HL-60/S4 treated with phorbol 12-myristate 13-acetate at 8.2 ng/mL for 4 days and 3 days (cell line): ENCODE measurements at regions not wholly inside any gene's neighbourhood (a gene's known extent, or its start where the extent isn't known, plus 50 kb on each side); places are given as distances from the start of the nearest gene placed in this dataset.
"Not testable (repeated sequence)": the region's sequence is repeated elsewhere in the genome, so short reads cannot be mapped to it uniquely, and the experiment has no call there.

Experiments
- in situ Hi-C: fragments of 300-500 bp; cut with MboI; formaldehyde crosslinking; loops from 2 replicates; pipeline ENCODE4 v1.15.0; 2022; ENCODE audit warnings: low sequenced_read_pairs

- in situ Hi-C loops: no loop called here
Measured at GRCh38 chrX:45842207-45842925, 641.7 kb upstream of the DIPK2B start.

GRCh38 chrX:45840411-45840950 is 639.8 kb upstream of the DIPK2B start:
- in situ Hi-C loops: no loop called here

GRCh38 chrX:45830343-45830742 is 629.7 kb upstream of the DIPK2B start:
- in situ Hi-C loops: no loop called here

- in situ Hi-C loops: no loop called here
Measured at GRCh38 chrX:45824471-45824870, 623.8 kb upstream of the DIPK2B start.

GRCh38 chrX:45823536-45823935 is 622.9 kb upstream of the DIPK2B start:
- in situ Hi-C loops: no loop called here

- in situ Hi-C loops: no loop called here
Measured at GRCh38 chrX:45822124-45822523, 621.4 kb upstream of the DIPK2B start.

GRCh38 chrX:45818913-45819312 is 618.2 kb upstream of the DIPK2B start:
- in situ Hi-C loops: no loop called here

- in situ Hi-C loops: no loop called here
Measured at GRCh38 chrX:45815441-45815840, 614.8 kb upstream of the DIPK2B start.

- in situ Hi-C loops: no loop called here
Measured at GRCh38 chrX:45811326-45811725, 610.6 kb upstream of the DIPK2B start.

- in situ Hi-C loops: no loop called here
Measured at GRCh38 chrX:45807572-45808425, 607.1 kb upstream of the DIPK2B start.

GRCh38 chrX:45806410-45807121 is 605.9 kb upstream of the DIPK2B start:
- in situ Hi-C loops: no loop called here

GRCh38 chrX:45804276-45804675 is 603.6 kb upstream of the DIPK2B start:
- in situ Hi-C loops: no loop called here

- in situ Hi-C loops: no loop called here
Measured at GRCh38 chrX:45803383-45803921, 602.8 kb upstream of the DIPK2B start.

GRCh38 chrX:45801554-45801953 is 600.9 kb upstream of the DIPK2B start:
- in situ Hi-C loops: no loop called here

GRCh38 chrX:45800746-45801453 is 600.2 kb upstream of the DIPK2B start:
- in situ Hi-C loops: not testable (repeated sequence)

GRCh38 chrX:45799576-45799975 is 598.9 kb upstream of the DIPK2B start:
- in situ Hi-C loops: no loop called here

- in situ Hi-C loops: no loop called here
Measured at GRCh38 chrX:45795546-45795945, 594.9 kb upstream of the DIPK2B start.

GRCh38 chrX:45794995-45795337 is 594.3 kb upstream of the DIPK2B start:
- in situ Hi-C loops: no loop called here

- in situ Hi-C loops: no loop called here
Measured at GRCh38 chrX:45794323-45794994, 593.8 kb upstream of the DIPK2B start.

GRCh38 chrX:45788941-45789348 is 588.3 kb upstream of the DIPK2B start:
- in situ Hi-C loops: no loop called here
